Stimulated activated CD4-positive, alpha-beta T cell treated with anti-CD3 and anti-CD28 coated beads, Interleukin-2, amount 100 ng/mL, for 48 hours (primary cell): ENCODE measurements at regions not wholly inside any gene's neighbourhood (a gene's known extent, or its start where the extent isn't known, plus 50 kb on each side); places are given as distances from the start of the nearest gene placed in this dataset.

Experiments used
- DNase-seq, 2 donors: peaks; one replicate each; pipeline ENCODE4 v3.0.0-alpha.2; 2020

DNA sequence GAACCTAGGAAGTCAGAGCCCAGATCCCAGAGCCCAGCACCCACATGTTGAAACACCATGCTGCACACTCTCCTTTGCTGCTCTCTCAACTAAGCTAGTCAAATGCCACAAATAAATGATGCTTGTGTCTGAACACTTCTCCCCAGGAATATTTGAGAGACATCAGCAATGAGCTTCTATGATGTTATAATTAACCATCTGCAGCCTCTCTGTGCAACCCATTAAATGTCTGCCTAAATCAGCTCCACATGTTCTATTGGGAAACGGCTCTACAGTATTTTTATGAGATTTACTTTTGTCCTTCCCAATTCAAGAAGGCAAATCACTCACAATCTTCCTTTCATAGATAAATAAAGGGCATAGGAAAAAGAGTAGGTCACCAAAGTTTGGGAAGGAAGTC is 266.8 kb upstream of the PARD3B start:
- DNase-seq, result no peak

DNA sequence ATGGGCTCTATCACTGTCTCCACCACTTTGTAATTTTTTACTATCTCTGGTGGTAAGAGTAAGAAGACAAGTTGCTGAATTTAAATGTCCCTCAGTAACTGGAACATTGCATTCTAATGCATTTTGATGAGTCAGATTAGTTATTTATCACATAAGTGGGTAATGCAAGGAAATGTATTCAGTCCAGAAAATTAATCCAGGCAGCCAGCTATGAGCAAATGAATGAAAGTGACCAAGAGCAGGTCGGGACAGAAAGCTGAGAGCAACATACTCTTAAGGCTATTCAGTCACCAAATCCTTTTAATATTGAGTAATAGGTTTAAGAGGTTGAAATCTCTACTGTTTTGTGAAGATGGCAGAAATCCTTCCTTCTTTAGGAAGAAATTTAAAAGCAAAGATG is 265.5 kb upstream of the PARD3B start:
- no peak for DNase-seq

DNA sequence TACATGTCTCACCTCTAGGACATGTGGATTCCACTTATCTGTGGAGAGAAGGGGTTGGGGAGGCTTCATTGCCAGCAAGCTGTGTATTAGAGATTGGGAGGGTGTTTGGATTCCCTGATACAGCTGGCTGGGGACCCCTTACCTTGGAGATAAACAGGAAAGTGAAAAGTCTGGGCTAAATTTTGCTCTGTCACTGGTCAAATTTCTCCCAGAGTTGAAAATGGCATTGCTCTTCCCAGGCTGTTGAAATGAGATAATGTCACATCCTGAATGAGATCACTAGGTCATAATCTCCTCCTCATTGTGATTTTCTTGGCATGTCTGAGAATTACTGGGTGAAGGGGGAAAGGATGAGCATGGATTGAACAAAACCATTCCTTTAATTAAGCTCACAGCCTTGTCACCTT is 265.0 kb upstream of the PARD3B start:
- no peak for DNase-seq

DNA sequence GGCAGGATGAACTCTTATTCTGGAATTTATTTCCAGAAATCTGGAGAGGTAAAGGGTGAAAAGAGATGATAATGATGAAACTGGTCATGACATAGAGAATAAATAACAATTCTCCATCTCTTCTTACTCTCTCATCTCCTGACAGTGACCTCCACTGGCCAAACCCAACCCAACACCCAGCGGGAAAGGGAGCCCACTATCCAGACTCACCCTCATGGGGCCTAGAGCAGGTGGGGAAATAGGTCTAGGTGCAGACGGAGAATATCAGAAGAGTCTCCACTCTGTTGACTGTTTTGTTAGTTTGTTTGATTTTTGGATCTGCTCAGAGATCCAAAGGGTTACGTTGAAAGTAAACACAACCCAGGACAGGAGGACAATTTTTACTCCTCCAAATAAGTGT is 263.2 kb upstream of the PARD3B start:
- no peak for DNase-seq

DNA sequence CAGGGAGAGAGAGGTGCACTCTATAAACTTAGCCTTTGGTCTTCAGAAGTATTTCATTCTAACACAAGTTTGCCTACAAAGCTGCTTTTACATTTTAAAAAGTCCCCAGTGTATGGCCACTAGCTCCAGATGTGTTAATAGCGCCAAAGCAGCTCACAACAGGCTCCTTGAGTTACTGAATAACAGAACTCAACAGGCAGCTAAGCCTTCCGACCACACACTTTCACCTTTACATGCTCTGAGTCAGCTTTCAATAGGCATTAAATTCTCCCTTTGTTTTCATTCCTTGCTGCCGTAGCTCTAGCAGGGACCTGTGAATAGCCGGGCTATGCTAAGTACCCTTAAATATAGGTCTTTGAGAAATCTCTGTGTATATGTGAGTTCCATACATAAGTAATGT is 262.8 kb upstream of the PARD3B start:
- no peak for DNase-seq

DNA sequence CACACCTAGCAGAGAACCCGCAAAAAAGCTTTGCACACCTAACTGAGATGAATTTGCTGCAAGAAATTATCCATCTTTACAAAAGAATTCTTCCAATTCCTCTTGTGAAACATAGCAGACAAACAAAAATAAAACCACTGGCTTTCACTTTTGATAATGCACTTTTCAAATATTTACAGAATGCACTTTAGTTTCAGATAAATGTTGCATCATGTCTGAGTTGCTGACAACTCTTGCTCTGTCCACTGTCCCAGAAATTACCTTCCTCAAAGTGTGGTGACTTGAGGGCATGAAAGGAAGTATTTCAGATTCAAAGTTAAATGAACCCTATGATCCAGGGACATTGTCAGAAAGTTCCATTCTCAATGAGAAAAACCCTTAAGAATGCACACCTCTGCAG is 256.2 kb upstream of the PARD3B start:
- no peak for DNase-seq

DNA sequence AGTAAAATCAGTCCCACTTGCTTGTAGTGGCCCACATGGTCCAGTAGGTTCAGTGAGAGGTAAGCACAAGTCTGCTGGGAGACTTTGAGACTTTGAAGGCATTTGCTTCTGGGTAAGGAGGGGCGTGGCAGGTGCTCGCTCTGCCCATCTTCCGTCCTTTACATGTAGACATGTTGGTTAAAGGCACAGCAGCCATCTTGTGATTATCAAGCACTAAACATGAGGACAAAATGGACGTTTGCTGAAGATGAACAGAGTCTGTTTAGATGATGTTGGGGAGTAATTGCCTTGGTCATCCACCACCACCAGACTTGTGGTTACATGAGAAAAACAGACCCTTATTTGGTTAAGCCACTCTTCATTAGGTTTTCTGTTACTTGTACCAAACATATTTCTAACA is 252.8 kb upstream of the PARD3B start:
- DNase-seq, result no peak

DNA sequence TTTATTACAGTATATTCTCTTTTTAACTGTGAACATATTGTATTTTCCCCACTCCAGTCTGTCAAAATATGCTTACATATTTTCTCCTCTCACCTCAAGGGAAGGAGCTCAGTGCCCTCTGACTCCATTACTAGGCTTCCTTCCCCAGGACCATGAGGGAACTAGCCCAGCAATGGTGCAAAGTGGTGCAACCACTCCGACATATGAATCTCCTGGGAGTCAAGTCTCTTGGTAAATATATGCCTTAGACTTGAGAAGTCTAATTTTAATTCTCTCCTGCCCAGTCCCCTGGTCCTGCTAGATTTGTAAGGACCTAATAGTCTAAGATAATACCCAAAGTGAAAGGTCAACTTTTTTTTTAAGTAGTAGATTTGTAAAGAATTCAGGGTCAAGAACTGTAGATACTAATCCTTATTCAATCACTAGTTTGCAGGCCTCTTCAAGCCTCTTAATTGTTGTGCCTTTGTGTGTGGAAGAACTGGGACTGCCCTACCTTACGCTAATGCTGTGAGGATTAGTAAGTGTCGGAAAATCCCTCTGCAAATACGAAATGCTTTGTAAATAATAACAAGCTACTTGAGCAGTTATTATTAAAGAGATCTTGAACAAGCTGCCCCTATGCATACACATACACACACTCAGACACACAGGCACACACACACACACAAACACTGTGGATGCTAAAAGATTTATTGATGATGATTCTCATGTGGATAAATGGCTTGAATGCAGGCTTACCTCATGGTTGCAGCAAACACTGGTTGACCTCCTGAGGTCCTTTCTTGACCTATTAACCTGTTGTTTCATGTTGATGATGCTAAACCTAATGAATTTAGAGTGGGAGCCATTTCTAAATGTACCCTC is 251.2 kb upstream of the PARD3B start:
- no peak for DNase-seq

DNA sequence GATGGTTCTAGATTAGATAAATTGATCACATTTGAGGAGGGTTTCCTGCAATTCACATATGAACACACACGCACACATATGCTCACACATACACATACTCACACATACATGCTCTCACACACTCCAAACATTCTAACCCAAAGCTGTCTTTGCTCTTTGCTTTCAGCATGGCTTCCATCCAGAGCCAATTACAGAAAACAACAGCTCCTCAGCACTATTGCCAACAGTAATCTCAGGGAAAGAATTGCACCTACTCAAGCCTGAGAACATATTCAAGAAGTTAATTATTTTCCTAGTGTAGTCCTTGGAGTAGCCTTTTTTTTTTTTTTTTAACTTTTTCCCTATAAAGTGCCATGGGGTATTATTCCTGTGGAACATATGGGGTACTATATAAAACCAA is 246.9 kb upstream of the PARD3B start:
- no peak for DNase-seq

DNA sequence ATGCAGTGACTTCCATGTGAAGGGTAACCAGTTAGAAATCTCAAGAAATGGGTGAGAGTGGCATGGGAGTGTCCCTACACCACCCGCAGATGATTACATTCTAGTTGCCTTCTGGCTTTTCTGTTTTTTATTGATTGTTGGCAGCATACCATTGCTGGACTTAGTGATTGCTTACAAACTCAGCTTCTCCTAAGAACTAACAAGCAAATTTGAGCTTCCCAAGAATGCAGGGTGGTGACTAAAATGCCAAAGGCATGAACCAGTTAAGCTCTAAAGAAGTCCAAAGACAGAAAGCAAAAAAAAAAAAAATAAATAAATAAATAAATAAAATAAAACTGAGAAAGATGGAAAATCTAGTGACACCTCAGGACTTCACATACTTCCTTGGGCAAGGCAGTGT is 245.5 kb upstream of the PARD3B start:
- DNase-seq, result no peak

DNA sequence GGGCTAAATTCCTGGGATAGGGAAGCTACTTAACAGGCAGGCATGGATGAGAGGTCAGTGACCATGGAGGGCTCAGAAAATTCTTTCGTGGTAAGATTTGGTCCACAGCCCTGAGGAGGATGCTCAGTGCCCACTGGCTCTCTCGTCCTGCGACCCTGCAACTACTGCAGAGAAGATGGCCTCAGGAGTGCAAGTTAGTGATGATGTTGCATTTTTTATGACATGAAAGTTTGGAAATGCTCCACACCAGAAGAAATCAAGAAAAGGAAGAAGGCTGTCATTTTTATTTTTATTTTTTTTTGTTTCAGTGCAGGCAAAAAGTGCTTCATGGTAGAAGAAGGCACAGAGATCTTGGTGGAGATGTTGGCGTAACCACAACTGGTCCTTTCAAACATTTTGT is 238.6 kb upstream of the PARD3B start:
- no peak for DNase-seq

DNA sequence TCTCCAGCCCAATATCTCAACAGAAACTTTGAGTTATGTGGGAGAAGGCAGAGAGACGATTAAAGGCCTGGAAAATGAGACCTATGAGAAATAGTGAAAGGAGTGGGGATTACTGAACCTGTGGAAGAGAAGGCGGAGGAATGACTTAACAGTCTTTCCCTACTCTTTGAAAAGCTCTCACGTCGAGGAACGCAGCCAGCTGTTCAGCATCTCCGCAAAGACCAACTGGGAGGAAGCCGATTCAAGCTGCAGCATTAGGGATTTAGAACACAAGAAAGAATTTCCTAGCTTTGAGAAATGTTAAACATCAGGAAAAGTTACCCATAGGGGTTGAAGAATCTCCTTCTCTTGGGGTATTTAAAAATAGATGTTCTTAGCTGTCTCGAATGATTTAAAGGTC is 233.2 kb upstream of the PARD3B start:
- no peak for DNase-seq

DNA sequence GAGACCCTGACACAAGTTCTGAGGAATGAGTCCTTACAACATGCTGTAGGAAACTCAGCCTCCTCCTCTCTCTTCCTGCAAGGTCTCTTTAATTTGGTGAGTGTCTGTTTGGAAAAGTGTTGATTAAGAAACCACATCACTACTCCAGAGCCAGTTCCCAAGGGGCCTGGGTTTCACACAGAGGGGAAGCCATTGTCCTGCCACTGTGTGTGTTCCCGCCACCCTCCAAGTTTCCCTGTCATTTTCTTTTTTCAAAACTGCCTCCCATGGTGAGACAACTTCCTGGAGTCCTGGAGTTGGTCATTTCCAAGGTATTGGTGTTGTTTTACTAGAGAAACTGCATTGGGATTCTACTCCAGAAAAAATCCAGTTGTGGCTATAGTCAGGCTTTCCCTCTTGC is 232.0 kb upstream of the PARD3B start:
- DNase-seq, result no peak

DNA sequence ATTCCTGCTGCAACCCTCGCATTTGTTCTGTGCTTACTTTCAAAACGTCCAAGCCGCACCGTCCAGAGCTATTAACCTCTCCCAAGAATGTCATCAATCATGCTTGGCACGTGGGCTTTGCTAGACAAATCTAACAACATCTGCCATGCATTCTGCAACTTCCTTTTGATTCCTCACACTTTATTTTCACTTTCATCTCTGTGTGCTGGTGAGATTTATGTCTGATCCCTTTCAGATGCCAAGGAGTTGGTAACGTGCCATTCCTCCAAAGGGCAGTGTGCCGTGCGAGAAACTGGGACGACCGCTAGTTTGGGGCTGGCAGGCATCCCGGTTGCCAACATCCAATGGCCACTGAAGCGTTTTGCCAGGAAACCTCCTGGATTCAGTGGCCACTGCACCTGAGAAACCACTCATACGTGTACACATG is 230.0 kb upstream of the PARD3B start:
- no peak for DNase-seq

DNA sequence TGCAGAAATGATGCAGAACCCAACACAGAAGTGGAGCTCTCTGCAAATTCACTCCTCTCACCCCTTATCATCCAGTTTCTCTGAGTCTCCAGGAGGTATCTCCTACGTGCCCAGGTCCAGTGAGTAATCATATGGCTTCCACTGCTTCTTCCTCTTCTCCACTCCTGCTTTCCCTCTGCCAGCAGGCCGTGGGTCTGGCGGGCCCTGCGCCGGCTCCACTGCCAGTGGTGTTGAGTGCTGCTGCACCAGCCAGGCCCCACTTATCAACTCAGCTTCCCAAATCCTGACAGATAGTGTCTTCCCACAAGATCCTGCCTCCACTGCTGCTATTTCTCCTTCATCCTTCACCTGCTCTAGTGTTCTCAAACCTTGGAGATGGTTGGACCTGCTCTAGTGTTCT is 227.6 kb upstream of the PARD3B start:
- no peak for DNase-seq

DNA sequence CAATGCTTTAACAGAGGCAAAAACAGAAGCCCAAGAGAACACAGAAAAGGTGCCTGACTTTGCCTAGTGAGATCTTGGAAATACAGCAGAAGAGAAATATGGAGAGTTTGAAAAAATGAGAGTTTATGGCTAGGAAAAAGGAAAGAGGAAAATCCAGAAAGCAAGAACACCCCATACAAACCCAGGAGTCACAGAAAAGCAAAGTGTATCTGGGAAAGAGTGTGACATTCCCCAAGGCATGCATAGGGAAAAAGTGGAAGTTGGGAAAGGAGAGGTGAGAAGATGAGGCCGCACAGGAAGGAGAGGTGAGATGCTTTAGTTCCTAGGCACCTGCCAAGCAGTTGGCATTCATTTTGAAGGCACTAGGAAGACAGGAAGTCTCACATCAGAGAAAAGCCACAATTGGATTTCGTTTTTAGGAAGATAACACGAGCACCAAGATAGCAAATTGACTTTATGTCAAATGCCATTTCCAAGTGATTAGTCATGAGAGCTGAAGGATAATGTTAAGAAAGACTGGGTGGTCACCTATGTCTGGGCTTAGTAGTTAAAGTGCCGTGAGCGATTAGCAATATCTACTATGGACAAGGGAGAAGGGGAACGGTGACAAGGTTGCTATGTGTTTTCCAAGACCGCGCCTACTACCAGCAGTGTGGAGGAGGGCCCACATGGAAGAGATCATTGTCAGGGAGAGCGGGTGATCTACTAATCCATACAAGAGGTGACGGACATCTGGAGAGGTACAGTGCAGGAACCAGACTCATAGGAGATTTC is 224.1 kb upstream of the PARD3B start:
- no peak for DNase-seq

DNA sequence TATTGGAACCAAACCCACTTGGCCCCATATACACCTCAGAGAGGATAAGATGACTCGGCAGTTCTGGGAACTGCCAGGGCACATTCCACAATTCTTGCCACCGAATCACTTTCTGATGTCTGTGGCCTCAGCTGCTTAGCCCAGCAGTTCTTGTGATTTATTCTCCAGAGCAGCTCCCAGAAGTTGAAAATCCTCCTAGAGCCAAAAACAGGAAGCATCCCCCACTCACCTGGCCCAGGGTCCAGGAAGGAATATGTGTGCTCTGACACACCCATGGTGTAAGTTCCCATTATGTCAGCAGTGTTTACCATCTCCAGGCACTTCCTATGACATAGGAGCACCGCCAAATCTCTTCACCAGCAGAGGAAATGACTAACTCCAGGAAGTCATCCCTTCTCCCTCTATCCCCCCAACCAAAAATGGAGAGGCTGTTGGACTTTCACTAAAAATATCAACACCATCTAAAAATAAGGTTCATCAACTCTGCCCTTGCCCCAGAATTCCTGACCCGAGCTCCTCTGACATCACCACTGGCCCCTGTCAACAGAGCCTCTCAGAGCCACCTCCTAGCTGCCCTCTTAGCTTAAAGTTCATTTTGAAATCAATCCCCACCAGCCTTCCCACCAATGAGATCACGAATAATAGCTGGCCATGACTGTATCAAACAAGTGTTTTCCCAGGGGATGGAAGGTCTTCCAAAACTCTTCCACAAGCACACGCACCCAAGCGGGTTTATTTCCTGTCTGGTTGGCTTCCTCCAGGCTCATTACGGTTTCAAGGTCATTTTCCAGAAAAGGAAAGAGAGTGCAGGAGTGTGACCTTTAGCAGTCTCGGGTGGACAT is 223.1 kb upstream of the PARD3B start:
- no peak for DNase-seq

DNA sequence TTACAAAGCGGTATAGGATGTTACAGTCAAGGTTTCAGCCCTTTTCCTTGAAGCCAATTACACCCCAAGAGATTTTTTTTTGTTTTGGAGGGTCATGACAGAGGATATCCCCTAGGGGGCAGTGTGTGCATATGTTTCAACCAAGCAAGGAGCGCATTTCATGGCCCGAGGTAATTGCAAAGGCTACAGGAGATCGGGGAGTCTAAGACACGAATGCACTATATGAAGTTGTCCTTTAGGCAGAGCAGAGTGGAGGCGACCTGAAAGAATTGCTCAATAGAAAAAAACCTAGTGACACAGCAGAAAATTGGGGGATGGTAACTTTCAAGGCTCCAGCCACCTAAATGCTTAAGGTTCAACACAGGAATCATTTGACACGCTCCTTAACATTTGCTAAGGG is 219.8 kb upstream of the PARD3B start:
- peak; percentile 34 to 53 for DNase-seq

DNA sequence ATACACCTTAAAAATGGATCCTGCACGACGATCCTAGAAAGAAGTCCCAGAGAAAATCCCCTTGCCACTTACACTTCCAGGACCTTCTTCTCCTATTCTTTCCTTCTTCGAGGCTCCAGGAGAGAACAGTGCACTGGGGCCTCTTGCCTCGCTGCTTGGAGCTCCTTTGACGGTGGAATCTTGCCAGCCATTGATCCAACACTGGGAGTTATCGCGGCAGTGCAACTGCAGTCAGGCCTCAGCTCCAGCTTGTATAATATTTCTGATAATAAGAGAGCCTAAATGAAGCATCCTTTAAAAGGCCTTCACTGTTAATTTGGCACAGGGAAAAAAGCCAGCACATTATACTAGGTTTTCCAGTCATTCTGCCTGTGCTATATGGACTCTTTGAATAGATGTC is 216.9 kb upstream of the PARD3B start:
- DNase-seq, result no peak

DNA sequence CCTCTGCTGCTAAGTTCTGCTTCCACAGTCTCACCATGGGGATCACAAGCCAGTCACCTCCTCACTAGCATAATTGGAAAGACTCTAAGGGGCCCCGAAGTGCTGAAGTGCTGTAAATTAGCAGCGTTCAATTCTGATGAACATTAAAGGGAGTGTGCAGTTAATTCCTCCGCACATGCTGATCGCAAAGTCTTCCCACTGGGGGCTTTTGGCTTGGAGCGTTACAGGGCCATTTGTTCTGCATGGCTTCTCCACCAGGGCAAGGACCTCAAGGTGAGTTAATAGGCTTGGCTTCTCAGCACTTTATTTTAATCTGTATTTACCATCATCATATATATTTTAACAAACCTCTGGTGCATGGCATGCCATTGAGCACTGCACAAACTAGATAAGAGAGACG is 216.3 kb upstream of the PARD3B start:
- no peak for DNase-seq

DNA sequence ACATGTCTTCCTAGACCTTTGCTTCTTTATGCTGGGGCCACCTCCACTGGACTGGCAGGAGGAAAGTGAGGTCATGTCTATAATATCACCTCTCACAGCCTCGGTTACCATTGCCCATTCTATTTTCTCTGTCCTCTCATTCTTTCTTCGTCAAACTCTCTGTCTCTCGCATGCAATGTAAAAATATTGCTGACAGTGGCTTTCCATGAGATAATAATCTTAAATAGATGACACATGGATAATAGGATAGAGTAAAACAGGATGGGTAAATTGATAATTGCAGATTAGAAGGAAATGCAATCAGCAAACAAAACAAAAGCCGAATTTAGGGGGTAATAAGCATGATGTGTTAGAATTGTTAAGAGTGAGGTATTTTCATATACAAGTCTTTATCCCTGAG is 215.7 kb upstream of the PARD3B start:
- DNase-seq, result no peak

DNA sequence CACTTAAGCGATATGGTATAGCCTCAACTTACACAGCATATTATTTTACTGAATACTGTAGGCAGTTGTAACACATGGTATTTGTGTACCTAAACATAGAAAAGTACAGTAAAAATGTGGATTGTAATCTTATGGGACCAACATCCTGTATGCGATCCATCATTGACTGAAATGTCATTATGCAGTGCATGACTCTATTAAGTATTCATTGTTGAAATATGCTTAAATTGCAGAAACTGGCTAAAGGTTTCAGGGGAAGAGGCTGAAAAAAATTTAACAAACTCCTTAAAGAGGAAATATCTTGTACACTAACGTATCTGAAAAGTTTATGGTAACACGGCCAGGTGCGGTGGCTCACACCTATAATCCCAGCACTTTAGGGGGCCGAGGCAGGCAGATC is 214.1 kb upstream of the PARD3B start:
- no peak for DNase-seq

DNA sequence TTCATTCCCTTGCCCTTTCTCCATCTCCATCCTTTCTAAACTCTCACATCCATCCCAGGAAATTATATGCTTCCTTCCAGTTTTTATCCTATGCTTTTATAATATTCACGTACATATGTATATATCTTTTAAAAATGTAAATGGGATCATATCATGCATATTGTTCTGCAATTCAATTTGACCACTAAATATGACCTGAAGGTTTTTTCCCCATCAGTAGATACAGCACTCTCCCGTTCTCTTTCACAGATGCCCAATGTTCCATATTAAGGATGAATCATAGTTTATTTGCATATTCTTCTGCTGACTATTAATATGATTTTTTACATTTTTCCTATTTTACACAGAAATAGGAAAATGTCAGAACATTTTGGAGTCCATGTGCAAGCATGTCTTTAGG is 213.3 kb upstream of the PARD3B start:
- DNase-seq, result no peak

DNA sequence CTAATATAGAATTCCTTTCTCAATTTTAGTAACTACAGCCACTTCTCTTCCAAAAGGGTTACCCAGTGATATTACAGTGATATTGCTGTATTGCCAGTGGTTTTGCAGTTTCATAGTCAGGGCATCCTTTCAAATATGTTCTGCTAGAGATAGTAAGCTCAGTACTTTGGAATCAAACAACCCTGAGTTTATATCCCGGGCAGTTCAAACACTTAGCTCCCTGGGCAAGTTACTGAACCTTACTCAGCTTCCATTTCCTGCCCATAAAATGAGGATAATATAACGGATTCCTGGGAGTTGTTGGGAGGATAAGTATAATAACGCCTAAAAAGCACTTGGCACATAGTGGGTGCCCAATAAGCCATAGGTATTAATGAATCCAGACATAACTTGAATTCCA is 212.6 kb upstream of the PARD3B start:
- no peak for DNase-seq
